IPS DF 6.9 (cell line): ENCODE measurements at regions not wholly inside any gene's neighbourhood (a gene's known extent, or its start where the extent isn't known, plus 50 kb on each side); places are given as distances from the start of the nearest gene placed in this dataset.
"Not testable (repeated sequence)": the region's sequence is repeated elsewhere in the genome, so short reads cannot be mapped to it uniquely, and the experiment has no call there.

ENCODE experiments used
- DNase-seq: peaks from one replicate; pipeline ENCODE4 v3.0.0-alpha.2; 2013; ENCODE audit warnings: low read depth, low spot score
- H3K27ac ChIP-seq: one replicate; pipeline ENCODE4 v1.5.1; 2013; ENCODE audit warnings: low read length, control low read depth
- H3K27me3 ChIP-seq: 2 replicates; pipeline ENCODE4 v1.6.1; 2013; ENCODE audit warnings: mild to moderate bottlenecking, low read length; ENCODE audit not compliant: control insufficient read depth, insufficient read depth
- H3K36me3 ChIP-seq: 2 replicates; pipeline ENCODE4 v1.6.1; 2013; ENCODE audit warnings: low read length; ENCODE audit not compliant: control insufficient read depth, insufficient read depth
- H3K4me1 ChIP-seq: 2 replicates; pipeline ENCODE4 v1.6.1; 2013; ENCODE audit warnings: low read length; ENCODE audit not compliant: control insufficient read depth, insufficient read depth
- H3K4me3 ChIP-seq: 2 replicates; pipeline ENCODE4 v1.5.1; 2013; ENCODE audit warnings: mild to moderate bottlenecking, low read length
- H3K9me3 ChIP-seq: 2 replicates; pipeline ENCODE4 v1.6.1; 2013; ENCODE audit warnings: low read length, inconsistent platforms; ENCODE audit not compliant: control insufficient read depth, insufficient read depth
- WGBS: extraction: QIAGEN DNeasy Blood & Tissue Kit; methylation state at CpG from one replicate; pipeline ENCODE4 v1.1.7; 2013; ENCODE audit warnings: mixed read lengths, missing lambda C conversion rate; ENCODE audit not compliant: insufficient read length, insufficient coverage; 5-methylcytosine and 5-hydroxymethylcytosine counted together

DNA sequence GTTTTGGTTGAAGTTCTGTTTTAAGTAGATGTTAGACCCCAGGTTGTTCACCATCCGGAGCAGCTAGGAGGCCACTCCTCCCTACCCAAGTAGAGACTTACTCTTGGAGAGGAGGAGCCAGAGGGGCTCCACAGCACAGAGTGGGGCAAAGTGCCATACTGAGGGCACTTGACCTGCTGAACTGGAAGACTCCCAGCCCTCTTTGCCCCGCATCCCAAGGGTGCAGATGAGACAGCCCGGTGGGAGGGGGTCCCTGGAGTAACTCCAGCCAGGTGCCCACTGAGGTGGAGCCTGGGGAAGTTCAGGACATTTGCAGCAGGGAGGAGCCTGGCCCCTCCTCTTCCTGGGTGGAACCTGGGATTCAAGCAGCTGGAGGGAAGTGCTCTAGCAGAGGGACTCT is 102.1 kb upstream of the GPR6 start:
- no peaks in the 10 kb centered on the region for H3K36me3 ChIP-seq
- no peaks in the 10 kb centered on the region for H3K9me3 ChIP-seq
- WGBS = no CpG with 5 or more reads among the region's 3 CpGs
- H3K27me3 ChIP-seq = no peaks in the 10 kb centered on the region
- no peak overlapping the region for H3K27ac ChIP-seq
- no peak for DNase-seq
- H3K4me3 ChIP-seq = no peak overlapping the region
- no peaks in the 10 kb centered on the region for H3K4me1 ChIP-seq

DNA sequence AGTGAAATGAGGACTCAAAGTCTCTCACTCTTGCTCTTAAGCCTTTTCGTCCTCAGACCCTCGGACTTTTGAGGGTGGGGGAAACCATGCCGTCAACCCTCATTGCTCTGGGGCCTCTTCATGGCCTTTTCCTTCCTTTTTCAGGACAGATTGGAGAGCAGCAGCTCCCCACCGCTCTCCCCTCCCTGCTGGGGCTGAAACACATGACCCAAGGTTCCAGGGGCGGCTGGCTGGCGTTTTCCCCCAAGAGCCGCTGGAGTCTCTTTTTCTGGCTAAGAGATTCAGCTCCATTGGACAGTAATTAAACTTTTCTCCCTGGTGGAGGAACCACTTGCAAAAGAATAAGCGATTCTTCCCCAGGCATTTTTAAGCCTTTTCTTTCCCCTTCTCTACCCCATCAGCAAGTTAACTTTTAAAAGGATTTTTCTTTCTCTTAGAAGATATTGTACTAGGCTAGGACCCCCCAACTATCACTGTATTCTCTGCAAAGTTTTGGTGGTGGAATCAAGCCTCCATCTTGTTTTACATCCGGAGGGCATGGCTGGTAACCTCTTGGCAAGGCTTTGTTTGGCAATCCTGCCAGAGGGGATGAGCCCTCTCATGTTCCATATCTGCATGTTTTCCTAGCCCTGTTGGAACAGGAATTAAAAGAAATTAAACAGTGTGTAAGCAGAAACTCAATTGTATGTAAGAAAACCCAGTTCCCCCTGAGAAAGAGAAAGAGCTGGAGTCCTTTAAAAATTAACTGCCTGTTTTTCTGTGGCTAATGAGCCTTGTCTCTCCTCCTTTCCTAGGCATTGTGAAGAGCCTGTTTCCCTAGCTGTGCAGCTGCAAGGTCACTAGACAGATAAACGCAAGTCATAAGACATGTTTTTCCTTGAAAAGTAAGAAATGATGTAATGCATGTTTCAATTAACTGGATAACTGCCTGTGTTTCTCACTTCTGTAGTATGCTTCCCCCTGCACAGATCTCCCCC is 100.8 kb upstream of the GPR6 start:
- no CpG with 5 or more reads among the region's 10 CpGs for WGBS
- H3K27me3 ChIP-seq = no peaks in the 10 kb centered on the region
- no peak overlapping the region for H3K4me3 ChIP-seq
- H3K9me3 ChIP-seq = no peaks in the 10 kb centered on the region
- DNase-seq = no peak
- no peak overlapping the region for H3K27ac ChIP-seq
- H3K4me1 ChIP-seq = no peaks in the 10 kb centered on the region
- no peaks in the 10 kb centered on the region for H3K36me3 ChIP-seq

DNA sequence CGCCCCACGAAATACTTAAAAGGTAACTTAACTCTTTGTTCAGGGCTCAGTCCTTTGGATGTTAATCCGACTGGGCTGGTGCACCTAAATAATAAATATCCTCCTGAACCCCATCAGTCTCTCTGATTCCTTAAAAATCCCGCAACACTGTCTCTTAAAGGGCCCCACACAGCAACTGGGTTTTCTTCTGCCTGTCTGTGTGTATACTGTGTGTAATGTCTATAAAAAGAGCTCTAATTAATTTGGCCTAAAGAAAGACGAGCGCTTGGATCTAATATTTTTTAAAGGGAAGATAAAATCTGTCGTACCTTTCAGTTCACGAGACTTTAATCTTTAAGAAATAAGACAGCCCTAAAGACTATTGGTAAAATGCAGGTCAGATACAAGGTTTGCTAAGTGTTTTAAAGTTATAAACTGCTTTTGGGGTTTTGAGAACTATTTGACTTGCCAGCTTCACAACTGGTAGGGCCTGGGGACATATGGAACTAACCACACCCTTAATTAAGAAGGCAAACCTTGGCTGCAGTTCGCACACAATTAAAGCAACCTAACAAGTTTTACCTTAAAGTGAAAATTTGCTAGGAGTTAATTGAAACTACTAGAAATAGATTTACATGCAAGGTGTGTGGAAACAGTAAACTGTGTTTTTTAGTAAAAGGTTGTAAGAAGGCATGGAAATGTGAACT is 100.0 kb upstream of the GPR6 start:
- H3K27ac ChIP-seq, DNase-seq: not testable (repeated sequence)
- WGBS = no CpG with 5 or more reads among the region's 9 CpGs

DNA sequence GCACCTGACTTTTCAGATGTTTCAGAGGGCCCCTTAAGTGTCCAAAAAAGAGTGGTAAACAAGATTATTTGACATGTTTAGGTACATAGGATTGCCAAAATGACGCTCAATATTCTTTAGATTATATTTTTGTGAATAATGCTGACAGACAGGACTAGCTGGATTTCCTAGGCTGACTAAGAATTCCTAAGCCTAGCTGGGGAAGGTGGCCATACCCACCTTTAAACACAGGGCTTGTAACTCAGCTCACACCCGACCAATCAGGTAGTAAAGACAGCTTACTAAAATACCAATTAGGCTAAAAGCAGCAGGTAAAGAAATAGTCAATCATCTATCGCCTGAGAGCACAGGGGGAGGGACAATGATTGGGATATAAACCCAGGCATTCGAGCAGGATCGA is 99.0 kb upstream of the GPR6 start:
- not testable (repeated sequence) for H3K36me3 ChIP-seq, DNase-seq, H3K27ac ChIP-seq, H3K4me3 ChIP-seq, H3K4me1 ChIP-seq, H3K9me3 ChIP-seq, H3K27me3 ChIP-seq
- no CpG with 5 or more reads among the region's 5 CpGs for WGBS

More for the DNA sequence above, 100.0 kb upstream of the GPR6 start:
- not testable (repeated sequence) for H3K4me1 ChIP-seq, H3K4me3 ChIP-seq, H3K36me3 ChIP-seq, H3K27me3 ChIP-seq, H3K9me3 ChIP-seq

DNA sequence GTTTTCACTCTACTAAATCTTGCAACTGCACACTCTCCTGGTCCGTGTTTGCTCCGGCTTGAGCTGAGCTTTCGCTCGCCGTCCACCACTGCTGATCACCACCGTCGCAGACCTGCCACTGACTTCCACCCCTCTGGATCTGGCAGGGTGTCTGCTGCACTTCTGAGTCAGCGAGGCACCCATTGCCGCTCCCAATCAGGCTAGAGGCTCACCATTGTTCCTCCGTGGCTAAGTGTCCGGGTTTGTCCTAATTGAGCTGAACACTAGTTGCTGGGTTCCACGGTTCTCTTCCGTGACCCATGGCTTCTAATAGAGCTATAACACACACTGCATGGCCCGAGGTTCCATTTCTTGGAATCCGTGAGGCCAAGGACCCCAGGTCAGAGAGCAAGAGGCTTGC is 98.6 kb upstream of the GPR6 start:
- Histone ChIP-seq H3K9me3 (no peaks in the 10 kb centered on the region), H3K27ac (no peak overlapping the region)
- no CpG with 5 or more reads among the region's 15 CpGs for WGBS

DNA sequence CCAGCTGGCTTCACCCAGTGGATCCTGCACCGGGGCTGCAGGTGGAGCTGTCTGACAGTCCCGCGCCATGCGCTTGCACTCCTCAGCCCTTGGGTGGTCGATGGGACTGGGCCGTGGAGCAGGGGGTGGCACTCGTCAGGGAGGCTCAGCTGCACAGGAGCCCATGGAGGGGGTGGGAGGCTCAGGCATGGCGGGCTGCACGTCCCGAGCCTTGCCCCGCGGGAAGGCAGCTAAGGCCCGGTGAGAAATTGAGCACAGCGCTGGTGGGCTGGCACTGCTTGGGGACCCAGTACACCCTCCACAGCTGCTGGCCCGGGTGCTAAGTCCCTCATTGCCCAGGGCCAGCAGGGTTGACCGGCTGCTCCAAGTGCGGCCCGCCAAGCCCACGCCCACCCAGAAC is 97.0 kb upstream of the GPR6 start:
- DNase-seq, H3K9me3 ChIP-seq, H3K27ac ChIP-seq, H3K27me3 ChIP-seq, H3K36me3 ChIP-seq, H3K4me1 ChIP-seq, H3K4me3 ChIP-seq: not testable (repeated sequence)
- no CpG with 5 or more reads among the region's 19 CpGs for WGBS

More for the DNA sequence above, 98.6 kb upstream of the GPR6 start:
- Histone ChIP-seq H3K36me3 (no peaks in the 10 kb centered on the region), H3K4me1 (no peaks in the 10 kb centered on the region), H3K4me3 (no peak overlapping the region), H3K27me3 (no peaks in the 10 kb centered on the region)
- DNase-seq = no peak

DNA sequence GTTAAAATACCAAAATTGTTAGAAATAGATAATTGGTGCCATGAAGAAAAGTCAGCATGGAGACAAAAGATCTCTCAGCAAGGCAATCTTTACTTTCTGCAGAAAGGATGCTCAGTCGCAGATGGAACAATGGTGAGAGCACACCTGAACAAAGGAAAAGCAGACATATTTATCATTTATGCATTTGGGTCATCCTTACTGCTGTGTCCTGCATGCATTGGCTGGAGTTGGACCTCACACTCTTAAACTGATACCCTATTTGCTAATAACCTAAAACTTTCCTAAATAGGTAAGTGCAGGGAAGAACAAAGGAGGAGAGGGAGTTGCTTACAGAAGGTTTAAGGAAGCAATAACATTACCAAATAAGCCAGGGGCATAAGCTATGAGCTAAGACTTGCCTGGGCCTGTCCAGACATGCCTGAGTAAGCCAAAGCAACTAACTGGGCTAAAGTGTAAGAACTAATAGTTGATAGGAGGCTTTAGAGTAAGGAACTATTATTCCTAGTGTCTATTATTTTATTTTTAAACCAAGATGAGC is 96.1 kb upstream of the GPR6 start:
- WGBS = no CpG with 5 or more reads among the region's 1 CpG
- not testable (repeated sequence) for H3K27ac ChIP-seq, DNase-seq, H3K4me1 ChIP-seq, H3K9me3 ChIP-seq, H3K27me3 ChIP-seq, H3K4me3 ChIP-seq, H3K36me3 ChIP-seq

- no CpG with 5 or more reads among the region's 5 CpGs for WGBS
- no peak overlapping the region for H3K27ac ChIP-seq
- H3K4me3 ChIP-seq = no peak overlapping the region
- no peaks in the 10 kb centered on the region for H3K36me3 ChIP-seq
- no peaks in the 10 kb centered on the region for H3K27me3 ChIP-seq
- peaks cover 3% of the 10 kb centered on the region; the same call in 1 of the 2 replicates for H3K4me1 ChIP-seq
- H3K9me3 ChIP-seq = peaks cover 2% of the 10 kb centered on the region
- DNase-seq = no peak
Measured at GRCh38 chr6:109891924-109892323, 86.2 kb upstream of the GPR6 start.

DNA sequence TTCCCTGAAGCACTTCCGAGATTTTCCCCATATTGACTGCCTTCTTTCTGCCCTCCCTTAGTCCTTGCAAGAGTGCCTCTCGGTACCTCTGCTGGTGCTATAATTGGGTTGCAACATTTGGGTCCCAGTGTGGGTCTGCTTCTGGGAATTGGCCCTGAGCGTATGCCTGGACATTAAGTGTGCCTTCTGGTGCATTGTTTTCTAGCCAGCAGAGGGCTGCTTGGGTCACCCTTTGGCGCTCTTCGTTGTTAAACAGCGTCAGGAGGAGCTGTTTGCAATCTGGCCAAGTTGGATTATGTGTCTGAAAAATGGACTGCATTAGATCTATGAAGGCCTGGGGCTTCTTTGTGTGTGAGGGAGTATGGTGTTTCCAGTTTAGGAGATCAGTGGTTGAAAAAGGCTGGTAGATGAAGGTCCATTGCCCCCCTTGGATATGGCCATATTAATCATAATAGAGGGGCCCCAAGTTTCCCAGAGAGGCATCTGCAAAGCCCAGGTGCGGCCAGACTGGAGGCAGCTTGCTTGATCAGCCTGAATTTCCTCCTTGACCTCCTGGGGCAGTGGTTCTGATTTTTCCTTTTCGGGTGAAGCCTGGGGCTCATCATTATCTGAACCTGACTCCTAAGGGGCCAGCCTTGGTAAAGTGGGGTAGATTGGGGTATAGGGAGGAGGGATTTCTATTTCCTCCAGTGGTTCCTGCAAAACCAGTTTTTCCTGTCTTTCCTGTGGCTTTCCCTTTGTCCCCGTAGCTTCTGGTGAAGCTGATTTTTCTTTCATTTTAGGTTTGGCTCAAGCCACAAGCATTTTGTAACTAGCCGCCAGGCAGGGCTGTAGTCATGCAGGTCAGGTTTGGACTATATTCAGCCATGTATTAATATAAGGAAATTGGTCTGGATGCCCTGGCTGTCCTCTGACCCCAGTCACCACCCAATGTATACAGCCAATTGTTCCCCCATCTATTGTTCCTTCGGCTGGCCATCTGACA is 85.4 kb upstream of the GPR6 start:
- Histone ChIP-seq H3K4me3 (no peak overlapping the region), H3K27me3 (no peaks in the 10 kb centered on the region), H3K36me3 (no peaks in the 10 kb centered on the region), H3K4me1 (peaks cover 3% of the 10 kb centered on the region; the same call in 1 of the 2 replicates), H3K9me3 (peaks cover 2% of the 10 kb centered on the region), H3K27ac (no peak overlapping the region)
- DNase-seq = peak; percentile 33
- no CpG with 5 or more reads among the region's 11 CpGs for WGBS

GRCh38 chr6:109893606-109894005 is 84.5 kb upstream of the GPR6 start:
- Histone ChIP-seq H3K4me1 (peaks cover 3% of the 10 kb centered on the region; the same call in 1 of the 2 replicates), H3K36me3 (no peaks in the 10 kb centered on the region), H3K27me3 (no peaks in the 10 kb centered on the region), H3K4me3 (no peak overlapping the region), H3K9me3 (peaks cover 2% of the 10 kb centered on the region), H3K27ac (no peak overlapping the region)
- WGBS = no CpG with 5 or more reads among the region's 4 CpGs
- DNase-seq = no peak
